Thyroid gland (tissue), 4 donors: ENCODE measurements at regions not wholly inside any gene's neighbourhood (a gene's known extent, or its start where the extent isn't known, plus 50 kb on each side); places are given as distances from the start of the nearest gene placed in this dataset.
"Not testable (repeated sequence)": the region's sequence is repeated elsewhere in the genome, so short reads cannot be mapped to it uniquely, and the experiment has no call there.

Experiments
- DNase-seq, 2 donors: peaks; one replicate each; pipeline ENCODE4 v3.0.0-alpha.2; 2019
- H3K27ac ChIP-seq, 3 donors: fragments of 200-600 bp; sonication (generic); 1 replicate in 2 of 3; 2 replicates in 1 of 3; pipeline ENCODE4 v1.5.1; 2016 to 2019; ENCODE audit warnings: mild to moderate bottlenecking in 1 of 3, moderate library complexity in 1 of 3
- H3K27me3 ChIP-seq: fragments of 200-600 bp; sonication (generic); one replicate; pipeline ENCODE4 v1.5.1; 2019
- H3K36me3 ChIP-seq, 2 donors: fragments of 200-600 bp; sonication (generic); one replicate each; pipeline ENCODE4 v1.5.1; 2016 to 2019
- H3K4me1 ChIP-seq, 2 donors: fragments of 200-600 bp; sonication (generic); one replicate each; pipeline ENCODE4 v1.5.1; 2017 to 2019
- H3K4me3 ChIP-seq, 3 donors: fragments of 200-600 bp; sonication (generic); replicated peaks in 1 of 3; 1 replicate in 2 of 3; 2 replicates in 1 of 3; pipeline ENCODE4 v1.5.1; 2016; ENCODE audit warnings: mild to moderate bottlenecking in 1 of 3
- H3K9me3 ChIP-seq: fragments of 200-600 bp; sonication (generic); one replicate; pipeline ENCODE4 v1.5.1; 2017
- POLR2A ChIP-seq, 2 donors: fragments of 450-650 bp; IDR thresholded peaks; one replicate each; pipeline ENCODE4 v1.6.1; 2017; ENCODE audit warnings: antibody characterized with exemption in 2 of 2, mild to moderate bottlenecking in 2 of 2, moderate library complexity in 1 of 2
- WGBS, 2 donors: methylation state at CpG; one replicate each; pipeline ENCODE4 v1.1.5; 2017; 5-methylcytosine and 5-hydroxymethylcytosine counted together
- intact Hi-C: fragments of 100-400 bp; cut with DNase I; formaldehyde crosslinking; loops from one replicate; pipeline ENCODE4 v1.15.1; 2023
- TF ChIP-seq, protein P1 (sequence below), 6 experiments: fragments of 200-600 bp in 3 of 6; fragments of 450-650 bp in 3 of 6; sonication (generic) in 3 of 6; IDR thresholded peaks; one replicate each; pipeline ENCODE4 v1.5.1; 2016 to 2019; ENCODE audit warnings: antibody characterized with exemption in 6 of 6, mild to moderate bottlenecking in 2 of 6, inconsistent platforms in 1 of 6, moderate library complexity in 1 of 6

DNA sequence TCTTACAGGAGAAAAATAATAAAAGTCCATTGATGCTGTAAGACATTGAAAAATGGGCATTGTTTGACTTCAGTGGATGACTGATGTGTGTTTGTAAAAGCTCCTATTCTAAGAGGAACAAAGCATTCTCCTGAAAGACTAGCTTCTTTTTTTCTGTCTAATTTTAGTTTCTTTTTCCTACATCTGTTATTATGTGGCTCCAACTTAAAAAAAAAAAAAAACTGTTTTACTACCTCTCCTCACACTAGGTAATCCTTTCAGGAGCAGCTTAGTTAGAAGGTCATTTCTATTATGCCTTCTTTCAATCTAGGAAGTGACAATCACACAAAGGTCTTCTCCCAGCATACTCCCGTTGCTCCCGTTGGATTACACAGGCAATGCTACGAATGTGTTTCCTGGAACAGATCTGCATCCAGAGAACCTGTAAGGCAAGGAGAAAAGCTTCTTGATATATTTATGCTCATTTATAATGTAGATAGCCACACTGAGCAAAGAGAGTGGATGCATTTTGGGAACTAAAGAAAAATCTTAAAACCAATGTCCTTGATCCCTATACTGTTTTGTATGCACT lies 595.1 kb upstream of the CCDC179 start:
- WGBS, 2 donors, result 48 to 72% methylated on average over 3 of the region's 3 CpGs
- TF ChIP-seq, protein P1, sequence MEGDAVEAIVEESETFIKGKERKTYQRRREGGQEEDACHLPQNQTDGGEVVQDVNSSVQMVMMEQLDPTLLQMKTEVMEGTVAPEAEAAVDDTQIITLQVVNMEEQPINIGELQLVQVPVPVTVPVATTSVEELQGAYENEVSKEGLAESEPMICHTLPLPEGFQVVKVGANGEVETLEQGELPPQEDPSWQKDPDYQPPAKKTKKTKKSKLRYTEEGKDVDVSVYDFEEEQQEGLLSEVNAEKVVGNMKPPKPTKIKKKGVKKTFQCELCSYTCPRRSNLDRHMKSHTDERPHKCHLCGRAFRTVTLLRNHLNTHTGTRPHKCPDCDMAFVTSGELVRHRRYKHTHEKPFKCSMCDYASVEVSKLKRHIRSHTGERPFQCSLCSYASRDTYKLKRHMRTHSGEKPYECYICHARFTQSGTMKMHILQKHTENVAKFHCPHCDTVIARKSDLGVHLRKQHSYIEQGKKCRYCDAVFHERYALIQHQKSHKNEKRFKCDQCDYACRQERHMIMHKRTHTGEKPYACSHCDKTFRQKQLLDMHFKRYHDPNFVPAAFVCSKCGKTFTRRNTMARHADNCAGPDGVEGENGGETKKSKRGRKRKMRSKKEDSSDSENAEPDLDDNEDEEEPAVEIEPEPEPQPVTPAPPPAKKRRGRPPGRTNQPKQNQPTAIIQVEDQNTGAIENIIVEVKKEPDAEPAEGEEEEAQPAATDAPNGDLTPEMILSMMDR (IDR thresholded peaks at IDR 0.05), result no peak
- TF ChIP-seq POLR2A (IDR thresholded peaks at IDR 0.05), result no peak
- no peaks in the 10 kb centered on the region for H3K36me3 ChIP-seq
- H3K4me1 ChIP-seq, result no peaks in the 10 kb centered on the region
- no peaks in the 10 kb centered on the region for H3K27me3 ChIP-seq
- DNase-seq, result no peak
- H3K9me3 ChIP-seq, result no peaks in the 10 kb centered on the region
- H3K27ac ChIP-seq, result no peak overlapping the region
- intact Hi-C loops, result no loop called here
- H3K4me3 ChIP-seq, result no peak overlapping the region

DNA sequence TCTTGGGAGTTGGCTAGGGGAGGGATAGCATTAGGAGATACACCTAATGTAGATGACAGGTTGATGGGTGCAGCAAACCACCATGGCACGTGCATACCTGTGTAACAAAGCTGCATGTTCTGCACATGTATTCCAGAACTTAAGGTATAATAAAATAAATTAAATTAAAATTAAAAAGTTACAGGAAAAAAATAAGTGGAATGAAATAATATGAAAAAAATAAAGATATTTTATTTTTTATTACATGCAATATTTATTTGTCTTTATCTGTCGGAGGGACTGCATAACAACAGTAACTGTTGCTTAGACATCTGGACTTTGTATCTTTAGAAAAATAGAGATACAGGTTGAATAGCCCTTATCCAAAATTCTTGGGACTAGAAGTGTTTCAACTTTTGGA lies 597.4 kb upstream of the CCDC179 start:
- WGBS, 2 donors, result 90 to 97% methylated on average over 2 of the region's 2 CpGs
- TF ChIP-seq, protein P1 (IDR thresholded peaks at IDR 0.05), result no peak
- TF ChIP-seq POLR2A (IDR thresholded peaks at IDR 0.05), result no peak
- Histone ChIP-seq H3K27ac (no peak overlapping the region), H3K36me3 (no peaks in the 10 kb centered on the region), H3K4me3 (no peak overlapping the region), H3K9me3 (no peaks in the 10 kb centered on the region), H3K27me3 (no peaks in the 10 kb centered on the region), H3K4me1 (no peaks in the 10 kb centered on the region)
- intact Hi-C loops, result no loop called here
- DNase-seq, result no peak

DNA sequence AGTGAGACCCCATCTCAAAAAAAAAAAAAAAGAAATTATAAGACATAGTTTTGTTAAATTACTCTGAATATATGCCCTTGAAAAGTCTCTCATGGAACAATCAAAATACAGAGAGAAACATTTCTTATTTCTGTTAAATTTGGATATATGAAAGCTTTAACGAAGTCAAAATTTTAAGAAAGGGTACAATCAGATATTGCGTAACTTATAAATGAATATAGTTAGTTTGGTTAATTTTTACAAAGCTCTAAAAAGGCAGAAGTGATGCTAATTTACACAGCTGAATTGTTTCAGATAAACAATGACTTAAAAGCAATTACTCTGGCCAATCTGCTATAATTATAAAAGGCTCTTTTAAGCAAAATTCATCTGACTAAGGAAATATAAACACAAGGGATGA lies 611.6 kb upstream of the CCDC179 start:
- no peak overlapping the region for H3K27ac ChIP-seq
- H3K36me3 ChIP-seq, result no peaks in the 10 kb centered on the region
- no peak overlapping the region for H3K4me3 ChIP-seq
- TF ChIP-seq, protein P1 (IDR thresholded peaks at IDR 0.05), result no peak
- no peak for TF ChIP-seq POLR2A (IDR thresholded peaks at IDR 0.05)
- H3K4me1 ChIP-seq, result no peaks in the 10 kb centered on the region
- H3K27me3 ChIP-seq, result no peaks in the 10 kb centered on the region
- H3K9me3 ChIP-seq, result no peaks in the 10 kb centered on the region
- WGBS, 2 donors, result 93 to 96% methylated on average over 2 of the region's 2 CpGs
- intact Hi-C loops, result no loop called here
- no peak for DNase-seq

DNA sequence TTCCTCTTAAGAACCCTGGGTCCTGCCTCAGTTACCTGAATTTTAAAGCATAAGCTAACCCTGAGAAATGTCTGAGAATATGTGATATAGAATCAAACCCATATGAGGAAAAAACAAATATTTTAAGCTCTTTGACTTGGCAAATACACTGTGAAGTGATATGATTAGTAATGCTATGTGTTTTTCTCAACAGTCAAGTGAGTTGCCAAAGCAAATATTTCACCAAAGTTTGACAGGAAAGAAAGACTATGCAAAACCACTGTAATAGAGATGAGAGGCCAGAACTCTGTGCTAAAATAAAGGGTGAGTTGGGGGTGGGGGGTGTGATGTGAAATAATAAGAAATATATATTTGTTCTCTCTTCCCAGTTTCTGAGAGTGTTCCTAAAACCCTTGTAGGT lies 613.5 kb upstream of the CCDC179 start:
- H3K27ac ChIP-seq, result no peak overlapping the region
- DNase-seq, result no peak
- no peaks in the 10 kb centered on the region for H3K27me3 ChIP-seq
- no peaks in the 10 kb centered on the region for H3K4me1 ChIP-seq
- H3K9me3 ChIP-seq, result no peaks in the 10 kb centered on the region
- no peak for TF ChIP-seq POLR2A (IDR thresholded peaks at IDR 0.05)
- TF ChIP-seq, protein P1 (IDR thresholded peaks at IDR 0.05), result no peak
- intact Hi-C loops, result no loop called here
- no peaks in the 10 kb centered on the region for H3K36me3 ChIP-seq
- no peak overlapping the region for H3K4me3 ChIP-seq

DNA sequence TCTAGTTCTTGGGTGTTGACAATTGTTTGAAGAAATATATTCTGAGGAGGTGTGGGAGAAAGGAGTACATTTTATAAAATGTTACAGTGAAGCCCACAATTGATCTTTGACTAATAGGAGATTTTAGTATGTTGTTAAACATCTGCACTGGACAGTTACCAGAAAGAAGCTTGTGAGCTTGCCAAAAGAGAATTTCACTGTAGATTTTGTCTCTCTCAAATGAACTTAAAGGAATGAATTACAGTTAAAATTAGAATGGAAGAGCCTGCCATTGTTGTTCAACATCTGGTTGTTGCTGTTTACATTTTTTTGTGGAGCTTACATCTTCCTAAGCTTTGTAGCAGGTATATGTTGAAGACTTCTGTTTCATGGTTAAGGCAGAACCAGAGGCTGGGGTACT lies 620.5 kb upstream of the CCDC179 start:
- intact Hi-C loops, result no loop called here
- no peak overlapping the region for H3K4me3 ChIP-seq
- TF ChIP-seq POLR2A (IDR thresholded peaks at IDR 0.05), result no peak
- TF ChIP-seq, protein P1 (IDR thresholded peaks at IDR 0.05), result no peak

DNA sequence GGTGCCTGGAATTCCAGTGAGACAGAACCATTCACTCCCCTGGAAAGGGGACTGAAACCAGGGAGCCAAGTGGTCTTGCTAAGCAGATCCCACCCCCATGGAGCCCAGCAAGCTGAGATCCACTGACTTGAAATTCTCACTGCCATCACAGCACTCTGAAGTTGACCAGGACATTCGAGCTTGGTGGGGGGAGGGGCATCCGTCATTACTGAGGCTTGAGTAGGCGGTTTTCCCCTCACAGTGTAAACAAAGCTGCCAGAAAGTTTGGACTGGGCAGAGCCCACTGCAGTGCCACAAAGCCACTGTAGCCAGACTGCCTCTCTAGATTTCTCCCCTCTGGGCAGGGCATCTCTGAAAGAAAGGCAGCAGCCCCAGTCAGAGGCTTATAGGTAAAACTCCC lies 623.9 kb upstream of the CCDC179 start:
- 30 to 37% methylated on average over 3 of the region's 3 CpGs for WGBS, 2 donors
- H3K27me3 ChIP-seq, H3K9me3 ChIP-seq, DNase-seq, H3K4me1 ChIP-seq, intact Hi-C loops, H3K4me3 ChIP-seq, H3K36me3 ChIP-seq, H3K27ac ChIP-seq: not testable (repeated sequence)

More for the DNA sequence above, 620.5 kb upstream of the CCDC179 start:
- Histone ChIP-seq H3K4me1 (no peaks in the 10 kb centered on the region), H3K9me3 (no peaks in the 10 kb centered on the region), H3K36me3 (no peaks in the 10 kb centered on the region), H3K27ac (no peak overlapping the region), H3K27me3 (no peaks in the 10 kb centered on the region)
- DNase-seq, result no peak

DNA sequence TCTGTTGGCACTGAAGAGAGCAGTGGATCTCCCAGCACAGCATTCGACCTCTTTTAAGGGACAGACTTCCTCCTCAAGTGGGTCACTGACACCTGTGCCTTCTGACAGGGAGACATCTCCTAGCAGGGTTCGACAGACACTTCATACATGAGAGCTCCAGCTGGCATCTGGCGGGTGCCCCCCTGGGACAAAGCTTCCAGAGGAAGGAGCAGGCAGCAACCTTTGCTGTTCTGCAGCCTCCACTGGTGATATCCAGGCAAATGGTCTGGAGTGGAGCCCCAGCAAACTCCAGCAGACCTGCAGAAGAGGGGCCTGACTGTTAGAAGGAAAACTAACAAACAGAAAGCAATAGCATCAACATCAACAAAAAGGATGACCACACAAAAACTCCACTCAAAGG lies 624.3 kb upstream of the CCDC179 start:
- H3K9me3 ChIP-seq, intact Hi-C loops, H3K36me3 ChIP-seq, H3K27ac ChIP-seq, H3K27me3 ChIP-seq, H3K4me1 ChIP-seq, DNase-seq, H3K4me3 ChIP-seq: not testable (repeated sequence)
- 67 to 88% methylated on average over 2 to 3 of the region's 3 CpGs for WGBS, 2 donors
